Tibial nerve (tissue), 4 donors: ENCODE measurements at regions not wholly inside any gene's neighbourhood (a gene's known extent, or its start where the extent isn't known, plus 50 kb on each side); places are given as distances from the start of the nearest gene placed in this dataset.

Experiments
- DNase-seq, 2 donors: peaks; one replicate each; pipeline ENCODE4 v3.0.0-alpha.2; 2019; ENCODE audit warnings: low spot score in 2 of 2
- H3K27ac ChIP-seq, 4 donors: fragments of 200-600 bp; sonication (generic) in 3 of 4; one replicate each; pipeline ENCODE4 v1.5.1; 2017 to 2019; ENCODE audit warnings: mild to moderate bottlenecking in 1 of 4
- H3K27me3 ChIP-seq, 2 donors: fragments of 200-600 bp; sonication (generic) in 1 of 2; one replicate each; pipeline versions ENCODE4 v1.5.1 to v1.6.0; 2017 to 2019
- H3K36me3 ChIP-seq, 3 donors: fragments of 200-600 bp; sonication (generic); one replicate each; pipeline ENCODE4 v1.5.1; 2018 to 2019
- H3K4me1 ChIP-seq, 4 donors: fragments of 200-600 bp; sonication (generic) in 3 of 4; one replicate each; pipeline ENCODE4 v1.5.1; 2017 to 2019
- H3K4me3 ChIP-seq, 4 donors: fragments of 200-600 bp; sonication (generic) in 3 of 4; one replicate each; pipeline ENCODE4 v1.5.1; 2017 to 2019; ENCODE audit warnings: mild to moderate bottlenecking in 1 of 4, moderate library complexity in 1 of 4
- H3K9me3 ChIP-seq, 4 donors: fragments of 200-600 bp; sonication (generic) in 3 of 4; one replicate each; pipeline ENCODE4 v1.5.1; 2017 to 2019
- EP300 ChIP-seq, 2 donors: sonication (generic); formaldehyde crosslinking; IDR thresholded peaks; one replicate each; pipeline ENCODE4 v1.6.1; 2017; ENCODE audit warnings: antibody characterized with exemption in 2 of 2, mild to moderate bottlenecking in 1 of 2
- POLR2A ChIP-seq, 2 donors: fragments of 450-650 bp; IDR thresholded peaks; one replicate each; pipeline ENCODE4 v1.6.1; 2017; ENCODE audit warnings: antibody characterized with exemption in 2 of 2, mild to moderate bottlenecking in 2 of 2, moderate library complexity in 2 of 2
- WGBS, 2 donors: methylation state at CpG; one replicate each; pipeline ENCODE4 v1.1.5; 2018; 5-methylcytosine and 5-hydroxymethylcytosine counted together
- TF ChIP-seq, protein P1 (sequence below), 5 experiments: fragments of 200-600 bp in 3 of 5; fragments of 450-650 bp in 2 of 5; sonication (generic) in 3 of 5; IDR thresholded peaks; one replicate each; pipeline ENCODE4 v1.5.1; 2016 to 2019; ENCODE audit warnings: antibody characterized with exemption in 5 of 5, mild to moderate bottlenecking in 3 of 5, moderate library complexity in 2 of 5

GRCh38 chr1:101311146-101311920 is 74.5 kb downstream of the S1PR1 start:
- TF ChIP-seq POLR2A (IDR thresholded peaks at IDR 0.05) (no peak), EP300 (IDR thresholded peaks at IDR 0.05) (no peak)
- TF ChIP-seq, protein P1, sequence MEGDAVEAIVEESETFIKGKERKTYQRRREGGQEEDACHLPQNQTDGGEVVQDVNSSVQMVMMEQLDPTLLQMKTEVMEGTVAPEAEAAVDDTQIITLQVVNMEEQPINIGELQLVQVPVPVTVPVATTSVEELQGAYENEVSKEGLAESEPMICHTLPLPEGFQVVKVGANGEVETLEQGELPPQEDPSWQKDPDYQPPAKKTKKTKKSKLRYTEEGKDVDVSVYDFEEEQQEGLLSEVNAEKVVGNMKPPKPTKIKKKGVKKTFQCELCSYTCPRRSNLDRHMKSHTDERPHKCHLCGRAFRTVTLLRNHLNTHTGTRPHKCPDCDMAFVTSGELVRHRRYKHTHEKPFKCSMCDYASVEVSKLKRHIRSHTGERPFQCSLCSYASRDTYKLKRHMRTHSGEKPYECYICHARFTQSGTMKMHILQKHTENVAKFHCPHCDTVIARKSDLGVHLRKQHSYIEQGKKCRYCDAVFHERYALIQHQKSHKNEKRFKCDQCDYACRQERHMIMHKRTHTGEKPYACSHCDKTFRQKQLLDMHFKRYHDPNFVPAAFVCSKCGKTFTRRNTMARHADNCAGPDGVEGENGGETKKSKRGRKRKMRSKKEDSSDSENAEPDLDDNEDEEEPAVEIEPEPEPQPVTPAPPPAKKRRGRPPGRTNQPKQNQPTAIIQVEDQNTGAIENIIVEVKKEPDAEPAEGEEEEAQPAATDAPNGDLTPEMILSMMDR (IDR thresholded peaks at IDR 0.05) = no peak
- Histone ChIP-seq H3K4me1 (peaks cover 0 to 17% (median 4%) of the 10 kb centered on the region in 4 donors), H3K4me3 (no peak overlapping the region), H3K27me3 (peaks cover 0 to 14% of the 10 kb centered on the region in 2 donors), H3K27ac (no peak overlapping the region), H3K9me3 (no peaks in the 10 kb centered on the region), H3K36me3 (no peaks in the 10 kb centered on the region)
- 87 to 92% methylated on average over 4 of the region's 4 CpGs for WGBS, 2 donors
- no peak for DNase-seq

DNA sequence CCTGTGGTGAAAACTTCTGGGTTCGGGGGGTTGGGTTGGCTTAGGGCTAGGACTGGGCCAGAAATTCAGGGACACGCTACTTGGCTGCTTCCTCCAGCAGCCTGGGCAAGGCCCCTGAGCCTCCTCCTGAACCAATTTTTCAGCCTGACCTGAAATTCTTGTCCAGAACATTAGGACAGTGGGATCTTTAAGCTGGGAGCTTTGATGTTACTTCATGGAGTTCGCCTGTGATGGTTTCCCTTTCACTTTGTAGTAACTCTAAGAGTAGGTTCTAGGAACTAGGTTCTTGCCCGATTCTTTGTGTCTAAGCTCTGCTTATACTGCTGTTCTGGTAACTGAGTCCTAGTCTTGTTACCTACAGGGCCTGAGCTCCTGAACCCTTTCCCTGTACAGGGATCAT is 75.3 kb downstream of the S1PR1 start:
- no peak overlapping the region for H3K4me3 ChIP-seq

GRCh38 chr1:101313356-101313755 is 76.5 kb downstream of the S1PR1 start:
- TF ChIP-seq, protein P1 (IDR thresholded peaks at IDR 0.05) = no peak
- TF ChIP-seq EP300 (IDR thresholded peaks at IDR 0.05) = no peak
- TF ChIP-seq POLR2A (IDR thresholded peaks at IDR 0.05) = no peak
- peaks cover 0 to 16% of the 10 kb centered on the region in 2 donors for H3K27me3 ChIP-seq
- DNase-seq = no peak
- H3K4me1 ChIP-seq = peaks cover 0 to 17% (median 4%) of the 10 kb centered on the region in 4 donors
- no peak overlapping the region for H3K4me3 ChIP-seq
- WGBS, 2 donors = 88 to 96% methylated on average over 7 of the region's 7 CpGs
- H3K27ac ChIP-seq = no peak overlapping the region
- H3K36me3 ChIP-seq = no peaks in the 10 kb centered on the region
- no peaks in the 10 kb centered on the region for H3K9me3 ChIP-seq

More for the DNA sequence above, 75.3 kb downstream of the S1PR1 start:
- Histone ChIP-seq H3K27me3 (peaks cover 0 to 16% of the 10 kb centered on the region in 2 donors), H3K36me3 (no peaks in the 10 kb centered on the region), H3K9me3 (no peaks in the 10 kb centered on the region), H3K4me1 (peaks cover 0 to 17% (median 4%) of the 10 kb centered on the region in 4 donors), H3K27ac (no peak overlapping the region)
- no peak for DNase-seq
- 75 to 95% methylated on average over 4 of the region's 4 CpGs for WGBS, 2 donors
- TF ChIP-seq, protein P1 (IDR thresholded peaks at IDR 0.05) = no peak
- no peak for TF ChIP-seq EP300 (IDR thresholded peaks at IDR 0.05)
- TF ChIP-seq POLR2A (IDR thresholded peaks at IDR 0.05) = no peak

DNA sequence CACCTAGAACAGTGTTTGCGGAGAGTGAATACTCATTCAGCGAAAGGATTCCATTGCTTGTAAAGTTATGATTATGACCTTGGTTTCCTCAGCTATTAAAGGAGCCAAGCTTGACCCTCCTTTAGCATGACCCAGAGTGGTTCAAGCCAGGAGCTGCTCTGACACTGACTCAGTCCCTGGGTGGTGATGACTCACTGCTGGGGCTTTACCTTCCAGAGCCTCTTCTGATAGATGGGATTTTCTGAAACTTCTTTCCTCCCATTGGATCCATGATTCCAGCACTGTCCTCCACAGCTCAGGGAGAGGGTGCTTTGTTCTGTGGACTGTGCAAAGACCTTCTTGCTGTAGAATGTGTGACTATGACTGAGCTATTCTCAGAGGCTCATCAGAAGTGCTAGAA is 77.4 kb downstream of the S1PR1 start:
- 93 to 100% methylated on average over 2 of the region's 2 CpGs for WGBS, 2 donors
- H3K27ac ChIP-seq = no peak overlapping the region
- TF ChIP-seq POLR2A (IDR thresholded peaks at IDR 0.05) (no peak), EP300 (IDR thresholded peaks at IDR 0.05) (no peak)
- TF ChIP-seq, protein P1 (IDR thresholded peaks at IDR 0.05) = no peak
- no peaks in the 10 kb centered on the region for H3K9me3 ChIP-seq
- peaks cover 0 to 17% (median 4%) of the 10 kb centered on the region in 4 donors for H3K4me1 ChIP-seq
- peaks cover 0 to 11% of the 10 kb centered on the region in 2 donors for H3K27me3 ChIP-seq
- H3K4me3 ChIP-seq = no peak overlapping the region
- DNase-seq = no peak
- no peaks in the 10 kb centered on the region for H3K36me3 ChIP-seq

- Histone ChIP-seq H3K27ac (no peak overlapping the region), H3K4me3 (no peak overlapping the region), H3K27me3 (peaks cover 0 to 6% of the 10 kb centered on the region in 2 donors), H3K4me1 (no peaks in the 10 kb centered on the region), H3K36me3 (no peaks in the 10 kb centered on the region), H3K9me3 (no peaks in the 10 kb centered on the region)
- no peak for DNase-seq
- 48 to 51% methylated on average over 6 of the region's 6 CpGs for WGBS, 2 donors
- TF ChIP-seq POLR2A (IDR thresholded peaks at IDR 0.05) (no peak), EP300 (IDR thresholded peaks at IDR 0.05) (no peak)
- TF ChIP-seq, protein P1 (IDR thresholded peaks at IDR 0.05) = no peak
Observed at GRCh38 chr1:101316256-101316655, 79.4 kb downstream of the S1PR1 start.
